Astrocyte of the spinal cord (primary cell): ENCODE measurements at regions not wholly inside any gene's neighbourhood (a gene's known extent, or its start where the extent isn't known, plus 50 kb on each side); places are given as distances from the start of the nearest gene placed in this dataset.

Experiments
- DNase-seq: peaks from one replicate; pipeline ENCODE4 v3.0.0; 2011; ENCODE audit warnings: low read depth, low spot score
- H3K4me3 ChIP-seq: 2 replicates; pipeline ENCODE4 v1.5.1; 2011; ENCODE audit warnings: low read depth, mild to moderate bottlenecking, low read length, moderate library complexity
- CTCF ChIP-seq: IDR thresholded peaks from 2 replicates; pipeline ENCODE4 v1.5.1; 2012; ENCODE audit warnings: low read depth, mild to moderate bottlenecking, low read length, inconsistent platforms
- in situ Hi-C: cut with HindIII; loops from 2 replicates; pipeline ENCODE4 v1.10.0; 2017; ENCODE audit warnings: low sequenced_read_pairs

- no peak for TF ChIP-seq CTCF
- in situ Hi-C loops = no loop called here
- H3K4me3 ChIP-seq = no peak overlapping the region
- no peak for DNase-seq
These were observed 505.4 kb downstream of the TMEM232 start for GRCh38 chr5:110221036-110221435.

GRCh38 chr5:110224050-110224449, 502.4 kb downstream of the TMEM232 start:
- no peak for TF ChIP-seq CTCF
- DNase-seq = no peak
- in situ Hi-C loops = no loop called here
- no peak overlapping the region for H3K4me3 ChIP-seq

- DNase-seq = no peak
- in situ Hi-C loops = no loop called here
- TF ChIP-seq CTCF = no peak
These were observed 500.5 kb downstream of the TMEM232 start for GRCh38 chr5:110225949-110226348.

GRCh38 chr5:110239786-110240185, 486.7 kb downstream of the TMEM232 start:
- no peak for DNase-seq
- in situ Hi-C loops = no loop called here
- TF ChIP-seq CTCF = no peak
- no peak overlapping the region for H3K4me3 ChIP-seq

More at GRCh38 chr5:110225949-110226348, 500.5 kb downstream of the TMEM232 start:
- no peak overlapping the region for H3K4me3 ChIP-seq

GRCh38 chr5:110242950-110243349, 483.5 kb downstream of the TMEM232 start:
- in situ Hi-C loops = no loop called here
- no peak for TF ChIP-seq CTCF
- no peak for DNase-seq

GRCh38 chr5:110248921-110249320, 477.6 kb downstream of the TMEM232 start:
- in situ Hi-C loops = no loop called here
- H3K4me3 ChIP-seq = no peak overlapping the region
- no peak for TF ChIP-seq CTCF
- DNase-seq = no peak

More at GRCh38 chr5:110242950-110243349, 483.5 kb downstream of the TMEM232 start:
- no peak overlapping the region for H3K4me3 ChIP-seq

GRCh38 chr5:110250355-110250754, 476.1 kb downstream of the TMEM232 start:
- no peak overlapping the region for H3K4me3 ChIP-seq
- no peak for TF ChIP-seq CTCF
- DNase-seq = no peak
- in situ Hi-C loops = no loop called here
